K562 (cell line): ENCODE measurements at regions not wholly inside any gene's neighbourhood (a gene's known extent, or its start where the extent isn't known, plus 50 kb on each side); places are given as distances from the start of the nearest gene placed in this dataset.

ENCODE experiments used
- ATAC-seq: fragments of 200-7000 bp; cut with Tn5 transposase; 3 replicates; pipeline ENCODE4 v1.9.1; 2020; ENCODE audit warnings: moderate library complexity
- BruUV-seq: library from RNA; stranded (reverse); fragments of 400-500 nt; replicated peaks from 2 replicates; lab custom pipeline; 2021; lab: Mats Ljungman, UMichigan
- CTCF ChIA-PET: fragments of 300-600 bp; formaldehyde crosslinking; extraction: SDS; loops from one replicate; lab custom pipeline; 2021; ENCODE audit warnings: low intra/inter-chr PET ratio; lab: Yijun Ruan, JAX
- POLR2A ChIA-PET: fragments of 300-600, 350-650 bp; sonication (Branson Sonifier 250); formaldehyde crosslinking; extraction: SDS; loops from one replicate; lab custom pipeline; 2021; ENCODE audit warnings: antibody characterized with exemption, inconsistent platforms; lab: Yijun Ruan, JAX
- DNase-seq, 4 experiments: peaks; one replicate each; pipeline versions ENCODE4 v3.0.0 to v3.0.0-alpha.2; 2011 to 2018; ENCODE audit warnings: low spot score in 3 of 4, mixed read lengths in 3 of 4; ENCODE audit errors: extremely low read depth in 1 of 4
- FAIRE-seq: peaks from 2 replicates; lab custom pipeline; 2011; peaks lifted over from hg19 to GRCh38; lab: Jason Lieb, UNC
- H2AFZ ChIP-seq: 2 replicates; pipeline ENCODE4 v1.6.0; 2011; ENCODE audit warnings: low read depth, low read length, control low read depth, inconsistent platforms
- H3K27ac ChIP-seq: fragments of 200-600 bp; 3 replicates; pipeline ENCODE4 v1.8.0; 2011; ENCODE audit warnings: low read depth, mild to moderate bottlenecking, control low read depth, inconsistent platforms, low read length, moderate library complexity, mixed read lengths; ENCODE audit errors: extremely low read depth
- H3K27me3 ChIP-seq, 2 experiments: fragments of 300-600 bp in 1 of 2; 2 replicates in 1 of 2; 3 replicates in 1 of 2; pipeline versions ENCODE4 v1.6.0 to v1.8.0; 2011; ENCODE audit warnings: inconsistent platforms in 2 of 2, low read length in 2 of 2, mild to moderate bottlenecking in 1 of 2, mixed read lengths in 1 of 2, moderate library complexity in 1 of 2; ENCODE audit not compliant: control insufficient read depth in 2 of 2, insufficient read depth in 2 of 2
- H3K36me3 ChIP-seq: fragments of 300-600 bp; 3 replicates; pipeline ENCODE4 v1.8.0; 2011; ENCODE audit warnings: mild to moderate bottlenecking, low read length, inconsistent platforms; ENCODE audit not compliant: control insufficient read depth, insufficient read depth
- H3K4me1 ChIP-seq, 2 experiments: fragments of 200-600 bp in 1 of 2; replicated peaks in 1 of 2; 2 replicates in 1 of 2; 3 replicates in 1 of 2; pipeline versions ENCODE4 v1.5.1 to v1.8.0; 2011; ENCODE audit warnings: inconsistent platforms in 2 of 2, low read length in 2 of 2, mild to moderate bottlenecking in 1 of 2, mixed read lengths in 1 of 2, moderate library complexity in 1 of 2; ENCODE audit not compliant: control insufficient read depth in 2 of 2, insufficient read depth in 2 of 2
- H3K4me2 ChIP-seq: 2 replicates; pipeline ENCODE4 v1.6.1; 2011; ENCODE audit warnings: low read length, control low read depth, inconsistent platforms, mixed read lengths; ENCODE audit not compliant: insufficient read depth
- H3K4me3 ChIP-seq: fragments of 200-600 bp; sonication (generic), shearing (Covaris generic); 2 replicates; pipeline ENCODE4 v1.5.1; 2016; ENCODE audit warnings: control low read depth, inconsistent platforms
- H3K79me2 ChIP-seq: fragments of 200-600 bp; 3 replicates; pipeline ENCODE4 v1.8.0; 2011; ENCODE audit warnings: low read length, inconsistent platforms; ENCODE audit not compliant: control insufficient read depth, insufficient read depth
- H3K9ac ChIP-seq, 2 experiments: 2 replicates each; pipeline versions ENCODE4 v1.6.0 to v1.6.1; 2011; ENCODE audit warnings: low read depth in 2 of 2, low read length in 2 of 2, control low read depth in 1 of 2, inconsistent platforms in 1 of 2, mild to moderate bottlenecking in 1 of 2, mixed read lengths in 1 of 2; ENCODE audit not compliant: insufficient read depth in 1 of 2
- H3K9me1 ChIP-seq: one replicate; pipeline ENCODE4 v1.6.0; 2011; ENCODE audit warnings: inconsistent platforms, mild to moderate bottlenecking, low read length, moderate library complexity; ENCODE audit not compliant: control insufficient read depth, insufficient read depth
- H3K9me3 ChIP-seq: replicated peaks from 2 replicates; pipeline ENCODE4 v1.5.1; 2011; ENCODE audit warnings: low read depth, low read length, inconsistent platforms; ENCODE audit not compliant: control insufficient read depth, insufficient read depth
- H4K20me1 ChIP-seq: replicated peaks from 2 replicates; pipeline ENCODE4 v1.6.1; 2011; ENCODE audit warnings: low read length, inconsistent platforms, mixed read lengths; ENCODE audit not compliant: control insufficient read depth, insufficient read depth
- TEAD1 ChIP-seq, 2 experiments: fragments of 450-650 bp in 1 of 2; sonication (generic) in 1 of 2; formaldehyde crosslinking; IDR thresholded peaks; 2 replicates each; pipeline versions ENCODE4 v1.4.0 to v1.8.0; 2020 to 2022; ENCODE audit warnings: mild to moderate bottlenecking in 2 of 2, missing genetic modification reagents in 1 of 2
- ZHX1 ChIP-seq: fragments of 150-350 bp; conservative IDR thresholded peaks from 2 replicates; pipeline ENCODE4 v1.6.1; 2014; ENCODE audit warnings: low read length
- ZNF449 ChIP-seq: fragments of 250-450 bp; sonication (Bioruptor Pico); IDR thresholded peaks from 2 replicates; pipeline ENCODE4 v1.8.0; 2022; ENCODE audit warnings: moderate library complexity, mild to moderate bottlenecking, inconsistent platforms
- WGBS: fragments of 100-300 bp; shearing (Covaris generic); methylation state at CpG from one replicate; pipeline ENCODE4 v1.1.6; 2016; ENCODE audit warnings: low coverage, mixed read lengths; ENCODE audit not compliant: insufficient coverage; ENCODE audit errors: missing lambda C conversion rate; 5-methylcytosine and 5-hydroxymethylcytosine counted together
- in situ Hi-C: fragments of 300-500 bp; cut with MboI; formaldehyde crosslinking; loops from 4 replicates; pipeline ENCODE4 v1.15.0; 2018; ENCODE audit warnings: inconsistent platforms, mixed read lengths
- intact Hi-C: fragments of 100-400 bp; cut with micrococcal nuclease; formaldehyde crosslinking; loops from 2 replicates; pipeline ENCODE4 v1.14.2; 2022
- TF ChIP-seq, protein P1 (sequence below): fragments of 200-800 bp; sonication (Bioruptor generic); IDR thresholded peaks from 2 replicates; pipeline ENCODE4 v1.6.1; 2017; ENCODE audit warnings: missing genetic modification characterization, missing compliant biosample characterization

DNA sequence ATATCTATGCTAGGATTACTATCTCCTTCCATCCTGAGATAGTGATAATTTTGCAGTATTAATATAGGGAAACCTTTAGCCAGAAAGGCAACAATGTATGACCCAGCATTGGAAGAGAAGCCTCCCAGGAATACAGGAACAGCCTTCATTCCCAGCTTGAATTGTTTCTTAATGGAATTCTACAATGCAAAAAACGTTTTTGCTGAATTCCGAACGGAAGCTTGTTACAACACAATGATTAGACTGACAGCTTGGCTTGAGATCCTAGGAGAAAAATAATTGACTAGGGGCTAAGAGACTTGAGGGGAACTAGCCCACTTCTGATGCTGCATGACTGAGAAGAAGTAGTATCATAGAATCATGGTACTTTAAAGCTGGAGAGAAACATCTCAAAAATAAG is 140.2 kb downstream of the RSL24D1 start (continued):
- no peak for TF ChIP-seq ZHX1

DNA sequence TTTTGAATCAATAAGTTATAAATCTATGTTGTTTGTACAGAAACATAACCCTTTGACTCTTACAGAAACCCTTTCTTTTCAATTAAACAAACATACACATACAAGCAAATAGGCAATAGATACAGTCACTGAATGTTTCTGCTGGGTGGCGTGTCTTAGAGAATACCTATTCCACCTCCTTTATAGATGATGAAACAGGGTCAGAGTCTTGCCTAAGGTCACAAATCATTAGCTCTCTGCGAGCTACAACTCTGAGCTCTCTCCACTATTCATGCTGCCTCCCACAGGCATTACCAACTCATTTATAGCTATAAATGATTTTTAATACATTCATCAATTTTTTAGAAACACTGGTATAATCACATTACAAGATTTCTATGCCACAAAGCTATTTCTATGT is 152.6 kb downstream of the RSL24D1 start:
- H3K36me3 ChIP-seq = no peaks in the 10 kb centered on the region
- no peak for DNase-seq
- no peak overlapping the region for H3K4me3 ChIP-seq
- H3K4me1 ChIP-seq = no peaks in the 10 kb centered on the region
- no peak overlapping the region for H3K4me2 ChIP-seq
- intact Hi-C loops = no loop called here
- POLR2A ChIA-PET = interaction anchor here (0.6 to 0.7 kb wide), 2 partner anchors 12 to 135 kb away, joined by 3 to 4 read pairs; no protein-coding TSS in a partner anchor
- 0% methylated on average over 2 of the region's 2 CpGs for WGBS
- no peaks in the 10 kb centered on the region for H3K27me3 ChIP-seq
- in situ Hi-C loops = no loop called here
- BruUV-seq = no TSS peak
- FAIRE-seq = no peak
- H4K20me1 ChIP-seq = no peaks in the 10 kb centered on the region
- CTCF ChIA-PET = no interaction called here
- TF ChIP-seq, protein P1, sequence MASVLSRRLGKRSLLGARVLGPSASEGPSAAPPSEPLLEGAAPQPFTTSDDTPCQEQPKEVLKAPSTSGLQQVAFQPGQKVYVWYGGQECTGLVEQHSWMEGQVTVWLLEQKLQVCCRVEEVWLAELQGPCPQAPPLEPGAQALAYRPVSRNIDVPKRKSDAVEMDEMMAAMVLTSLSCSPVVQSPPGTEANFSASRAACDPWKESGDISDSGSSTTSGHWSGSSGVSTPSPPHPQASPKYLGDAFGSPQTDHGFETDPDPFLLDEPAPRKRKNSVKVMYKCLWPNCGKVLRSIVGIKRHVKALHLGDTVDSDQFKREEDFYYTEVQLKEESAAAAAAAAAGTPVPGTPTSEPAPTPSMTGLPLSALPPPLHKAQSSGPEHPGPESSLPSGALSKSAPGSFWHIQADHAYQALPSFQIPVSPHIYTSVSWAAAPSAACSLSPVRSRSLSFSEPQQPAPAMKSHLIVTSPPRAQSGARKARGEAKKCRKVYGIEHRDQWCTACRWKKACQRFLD (CRISPR knock-in tag) = no peak
- no peak for TF ChIP-seq TEAD1 (CRISPR knock-in tag; IDR thresholded peaks at IDR 0.05)
- no peak for TF ChIP-seq ZNF449 (CRISPR knock-in tag)
- no peak overlapping the region for H2AFZ ChIP-seq
- no peaks in the 10 kb centered on the region for H3K9me1 ChIP-seq
- H3K79me2 ChIP-seq = no peaks in the 10 kb centered on the region
- H3K9ac ChIP-seq = no peak overlapping the region
- ATAC-seq = no peak
- H3K27ac ChIP-seq = no peak overlapping the region
- H3K9me3 ChIP-seq = no peaks in the 10 kb centered on the region
